K562 (cell line): ENCODE measurements at regions not wholly inside any gene's neighbourhood (a gene's known extent, or its start where the extent isn't known, plus 50 kb on each side); places are given as distances from the start of the nearest gene placed in this dataset.

Experiments
- EZH2 ChIP-seq: IDR thresholded peaks from 2 replicates; pipeline ENCODE4 v1.6.1; 2012; ENCODE audit warnings: low read depth, mild to moderate bottlenecking, inconsistent platforms, low read length, borderline replicate concordance
- FOXK1 ChIP-seq: sonication (generic); formaldehyde crosslinking; IDR thresholded peaks from 2 replicates; pipeline ENCODE4 v1.8.0; 2022; ENCODE audit warnings: missing genetic modification reagents, mild to moderate bottlenecking, borderline replicate concordance
- JUNB ChIP-seq: fragments of 450-650 bp; formaldehyde crosslinking; conservative IDR thresholded peaks from 2 replicates; pipeline ENCODE4 v1.4.0; 2020; ENCODE audit warnings: mild to moderate bottlenecking
- PHB ChIP-seq: fragments of 250-450 bp; sonication (Bioruptor Pico); IDR thresholded peaks from 2 replicates; pipeline ENCODE4 v1.5.0; 2021
- RAD21 ChIP-seq, 2 experiments: fragments of 250-450 bp in 1 of 2; fragments of 450-650 bp in 1 of 2; sonication (Bioruptor Pico) in 1 of 2; formaldehyde crosslinking in 1 of 2; IDR thresholded peaks in 1 of 2; conservative IDR thresholded peaks in 1 of 2; 2 replicates each; pipeline versions ENCODE4 v1.4.0 to v1.8.0; 2020 to 2022; ENCODE audit warnings: mild to moderate bottlenecking in 2 of 2, moderate library complexity in 1 of 2
- RBM17 ChIP-seq: fragments of 200-400 bp; formaldehyde crosslinking; IDR thresholded peaks from 2 replicates; pipeline ENCODE4 v1.6.1; 2017; ENCODE audit warnings: low read depth, mild to moderate bottlenecking, low read length, borderline replicate concordance
- TF ChIP-seq, protein P1 (sequence below), 3 experiments: IDR thresholded peaks in 2 of 3; conservative IDR thresholded peaks in 1 of 3; 2 replicates each; pipeline ENCODE4 v1.5.1; 2011 to 2012; ENCODE audit warnings: low read length in 3 of 3, mild to moderate bottlenecking in 3 of 3, control low read depth in 2 of 3, improper control_type of control experiment in 1 of 3, inconsistent platforms in 1 of 3, low read depth in 1 of 3, mixed read lengths in 1 of 3, moderate library complexity in 1 of 3; ENCODE audit not compliant: insufficient read depth in 2 of 3
- TF ChIP-seq, protein P2 (sequence below), 2 experiments: fragments of 150-350 bp in 1 of 2; IDR thresholded peaks; 2 replicates each; pipeline ENCODE4 v1.6.1; 2012 to 2016; ENCODE audit warnings: low read depth in 2 of 2, low read length in 2 of 2, mild to moderate bottlenecking in 1 of 2, moderate library complexity in 1 of 2

DNA sequence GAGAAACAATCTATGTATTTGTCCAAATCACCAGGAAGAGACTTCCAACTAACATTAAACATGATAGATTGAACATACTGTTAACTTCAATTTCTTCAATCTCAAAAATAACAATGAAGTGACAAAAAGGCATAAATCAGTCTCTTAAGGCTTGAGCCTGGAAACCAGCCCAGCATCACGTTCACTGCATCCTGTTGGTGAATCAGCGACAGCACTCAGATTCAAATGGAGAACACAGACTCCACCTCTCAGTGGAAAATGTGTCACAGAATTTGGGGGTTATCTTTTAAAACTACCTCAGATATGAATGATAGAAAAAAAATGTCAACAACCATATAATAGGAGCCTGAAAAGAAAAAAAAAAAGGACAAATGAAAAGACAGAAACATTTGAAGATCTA, 212.0 kb downstream of the MINAR1 start:
- TF ChIP-seq, protein P1, sequence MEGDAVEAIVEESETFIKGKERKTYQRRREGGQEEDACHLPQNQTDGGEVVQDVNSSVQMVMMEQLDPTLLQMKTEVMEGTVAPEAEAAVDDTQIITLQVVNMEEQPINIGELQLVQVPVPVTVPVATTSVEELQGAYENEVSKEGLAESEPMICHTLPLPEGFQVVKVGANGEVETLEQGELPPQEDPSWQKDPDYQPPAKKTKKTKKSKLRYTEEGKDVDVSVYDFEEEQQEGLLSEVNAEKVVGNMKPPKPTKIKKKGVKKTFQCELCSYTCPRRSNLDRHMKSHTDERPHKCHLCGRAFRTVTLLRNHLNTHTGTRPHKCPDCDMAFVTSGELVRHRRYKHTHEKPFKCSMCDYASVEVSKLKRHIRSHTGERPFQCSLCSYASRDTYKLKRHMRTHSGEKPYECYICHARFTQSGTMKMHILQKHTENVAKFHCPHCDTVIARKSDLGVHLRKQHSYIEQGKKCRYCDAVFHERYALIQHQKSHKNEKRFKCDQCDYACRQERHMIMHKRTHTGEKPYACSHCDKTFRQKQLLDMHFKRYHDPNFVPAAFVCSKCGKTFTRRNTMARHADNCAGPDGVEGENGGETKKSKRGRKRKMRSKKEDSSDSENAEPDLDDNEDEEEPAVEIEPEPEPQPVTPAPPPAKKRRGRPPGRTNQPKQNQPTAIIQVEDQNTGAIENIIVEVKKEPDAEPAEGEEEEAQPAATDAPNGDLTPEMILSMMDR (IDR thresholded peaks at IDR 0.05 in 2 of 3, conservative IDR thresholded peaks at IDR 0.05 in 1 of 3; ENCODE audit: insufficient read depth in 2 of 3, low read depth in 1 of 3, low read length in 3 of 3): no peak
- TF ChIP-seq JUNB (CRISPR knock-in tag) (no peak), RBM17 (no peak), RAD21 (CRISPR knock-in tag; conservative IDR thresholded peaks at IDR 0.05 in 1 of 2, IDR thresholded peaks at IDR 0.05 in 1 of 2) (no peak), EZH2 (no peak), FOXK1 (CRISPR knock-in tag) (no peak), PHB (CRISPR knock-in tag) (no peak)
- TF ChIP-seq, protein P2, sequence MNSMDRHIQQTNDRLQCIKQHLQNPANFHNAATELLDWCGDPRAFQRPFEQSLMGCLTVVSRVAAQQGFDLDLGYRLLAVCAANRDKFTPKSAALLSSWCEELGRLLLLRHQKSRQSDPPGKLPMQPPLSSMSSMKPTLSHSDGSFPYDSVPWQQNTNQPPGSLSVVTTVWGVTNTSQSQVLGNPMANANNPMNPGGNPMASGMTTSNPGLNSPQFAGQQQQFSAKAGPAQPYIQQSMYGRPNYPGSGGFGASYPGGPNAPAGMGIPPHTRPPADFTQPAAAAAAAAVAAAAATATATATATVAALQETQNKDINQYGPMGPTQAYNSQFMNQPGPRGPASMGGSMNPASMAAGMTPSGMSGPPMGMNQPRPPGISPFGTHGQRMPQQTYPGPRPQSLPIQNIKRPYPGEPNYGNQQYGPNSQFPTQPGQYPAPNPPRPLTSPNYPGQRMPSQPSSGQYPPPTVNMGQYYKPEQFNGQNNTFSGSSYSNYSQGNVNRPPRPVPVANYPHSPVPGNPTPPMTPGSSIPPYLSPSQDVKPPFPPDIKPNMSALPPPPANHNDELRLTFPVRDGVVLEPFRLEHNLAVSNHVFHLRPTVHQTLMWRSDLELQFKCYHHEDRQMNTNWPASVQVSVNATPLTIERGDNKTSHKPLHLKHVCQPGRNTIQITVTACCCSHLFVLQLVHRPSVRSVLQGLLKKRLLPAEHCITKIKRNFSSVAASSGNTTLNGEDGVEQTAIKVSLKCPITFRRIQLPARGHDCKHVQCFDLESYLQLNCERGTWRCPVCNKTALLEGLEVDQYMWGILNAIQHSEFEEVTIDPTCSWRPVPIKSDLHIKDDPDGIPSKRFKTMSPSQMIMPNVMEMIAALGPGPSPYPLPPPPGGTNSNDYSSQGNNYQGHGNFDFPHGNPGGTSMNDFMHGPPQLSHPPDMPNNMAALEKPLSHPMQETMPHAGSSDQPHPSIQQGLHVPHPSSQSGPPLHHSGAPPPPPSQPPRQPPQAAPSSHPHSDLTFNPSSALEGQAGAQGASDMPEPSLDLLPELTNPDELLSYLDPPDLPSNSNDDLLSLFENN (IDR thresholded peaks at IDR 0.05; ENCODE audit: low read depth in 2 of 2, low read length in 2 of 2): no peak
